Activated CD8-positive, alpha-beta T cell treated with anti-CD3 and anti-CD28 coated beads, Interleukin-2, amount 10 ng/mL, durations not matched to agents 7 days and 5 days (primary cell): ENCODE measurements at regions not wholly inside any gene's neighbourhood (a gene's known extent, or its start where the extent isn't known, plus 50 kb on each side); places are given as distances from the start of the nearest gene placed in this dataset. TPM values are rescaled to one million over a fixed set of nuclear protein-coding genes. Genes with fewer than 3 reads are reported as not detected.

ENCODE experiments used
- microRNA-seq: library from miRNA; unstranded; fragments of <30 nt; microRNA quantifications from one replicate; pipeline ENCODE4 v1.2.0, GENCODE V29; 2022

Small RNAs in the stretch of these regions (microRNA-seq; reads per million reads assigned to microRNA genes)
- not detected for gene MIR6724-3
- not detected for gene MIR6724-4
